Daoy (cell line): ENCODE measurements at regions not wholly inside any gene's neighbourhood (a gene's known extent, or its start where the extent isn't known, plus 50 kb on each side); places are given as distances from the start of the nearest gene placed in this dataset.
"Not testable (repeated sequence)": the region's sequence is repeated elsewhere in the genome, so short reads cannot be mapped to it uniquely, and the experiment has no call there.

ENCODE experiments used
- DNase-seq: peaks from one replicate; pipeline ENCODE4 v3.0.0-alpha.2; 2015; ENCODE audit warnings: low read depth

- no peak for DNase-seq
Observed at GRCh38 chr4:171348090-171348489, 465.1 kb upstream of the GALNTL6 start.

- no peak for DNase-seq
Observed at GRCh38 chr4:171342646-171343045, 470.6 kb upstream of the GALNTL6 start.

- DNase-seq = no peak
Observed at GRCh38 chr4:171340258-171340657, 472.9 kb upstream of the GALNTL6 start.

- DNase-seq = no peak
Observed at GRCh38 chr4:171334549-171334948, 478.7 kb upstream of the GALNTL6 start.

- DNase-seq = no peak
Observed at GRCh38 chr4:171308661-171309060, 504.5 kb upstream of the GALNTL6 start.

GRCh38 chr4:171298048-171298718 lies 515.0 kb upstream of the GALNTL6 start:
- DNase-seq = not testable (repeated sequence)

- DNase-seq = no peak
Observed at GRCh38 chr4:171288816-171289432, 524.3 kb upstream of the GALNTL6 start.

- DNase-seq = no peak
Observed at GRCh38 chr4:171281359-171281758, 531.8 kb upstream of the GALNTL6 start.

- DNase-seq = no peak
Observed at GRCh38 chr4:171279131-171279530, 534.1 kb upstream of the GALNTL6 start.

- no peak for DNase-seq
Observed at GRCh38 chr4:171266671-171267070, 546.5 kb upstream of the GALNTL6 start.

- no peak for DNase-seq
Observed at GRCh38 chr4:171265190-171265818, 547.9 kb upstream of the GALNTL6 start.

- DNase-seq = no peak
Observed at GRCh38 chr4:171256223-171256622, 557.0 kb upstream of the GALNTL6 start.

GRCh38 chr4:171246948-171247347 lies 566.3 kb upstream of the GALNTL6 start:
- DNase-seq = no peak

GRCh38 chr4:171242831-171243230 lies 570.4 kb upstream of the GALNTL6 start:
- no peak for DNase-seq

- DNase-seq = no peak
Observed at GRCh38 chr4:171239196-171239595, 574.0 kb upstream of the GALNTL6 start.

GRCh38 chr4:171235521-171235920 lies 577.7 kb upstream of the GALNTL6 start:
- DNase-seq = no peak

GRCh38 chr4:171229354-171229753 lies 583.9 kb upstream of the GALNTL6 start:
- not testable (repeated sequence) for DNase-seq

- no peak for DNase-seq
Observed at GRCh38 chr4:171221181-171221580, 592.0 kb upstream of the GALNTL6 start.

GRCh38 chr4:171203425-171203824 lies 609.8 kb upstream of the GALNTL6 start:
- DNase-seq = no peak

- DNase-seq = no peak
Observed at GRCh38 chr4:171202908-171203307, 610.3 kb upstream of the GALNTL6 start.

- DNase-seq = no peak
Observed at GRCh38 chr4:171186700-171187099, 626.5 kb upstream of the GALNTL6 start.

GRCh38 chr4:171181090-171181489 lies 632.1 kb upstream of the GALNTL6 start:
- no peak for DNase-seq

- no peak for DNase-seq
Observed at GRCh38 chr4:171170671-171171070, 642.5 kb upstream of the GALNTL6 start.
